Tibial artery (tissue), 4 donors: ENCODE measurements at regions not wholly inside any gene's neighbourhood (a gene's known extent, or its start where the extent isn't known, plus 50 kb on each side); places are given as distances from the start of the nearest gene placed in this dataset.

Experiments
- DNase-seq, 2 donors: peaks; one replicate each; pipeline ENCODE4 v3.0.0-alpha.2; 2019
- H3K27ac ChIP-seq, 2 donors: fragments of 200-600 bp; sonication (generic) in 1 of 2; 1 replicate in 1 of 2; 2 replicates in 1 of 2; pipeline ENCODE4 v1.5.1; 2018 to 2019; ENCODE audit warnings: mild to moderate bottlenecking in 1 of 2
- H3K27me3 ChIP-seq, 2 donors: fragments of 200-600 bp; sonication (generic) in 1 of 2; one replicate each; pipeline versions ENCODE4 v1.5.1 to v1.6.0; 2016 to 2019
- H3K36me3 ChIP-seq, 3 donors: fragments of 200-600 bp; sonication (generic) in 2 of 3; one replicate each; pipeline ENCODE4 v1.5.1; 2016 to 2019; ENCODE audit warnings: mild to moderate bottlenecking in 2 of 3
- H3K4me1 ChIP-seq, 4 donors: fragments of 200-600 bp; sonication (generic) in 2 of 4; 1 replicate in 3 of 4; 2 replicates in 1 of 4; pipeline ENCODE4 v1.5.1; 2016 to 2019
- H3K4me3 ChIP-seq, 2 donors: fragments of 200-600 bp; sonication (generic) in 1 of 2; 1 replicate in 1 of 2; 2 replicates in 1 of 2; pipeline ENCODE4 v1.5.1; 2018 to 2019; ENCODE audit warnings: mild to moderate bottlenecking in 2 of 2
- H3K9me3 ChIP-seq, 3 donors: fragments of 200-600 bp; sonication (generic) in 1 of 3; one replicate each; pipeline ENCODE4 v1.5.1; 2016 to 2019
- intact Hi-C: fragments of 100-400 bp; cut with DNase I; formaldehyde crosslinking; loops from one replicate; pipeline ENCODE4 v1.15.0; 2023; ENCODE audit warnings: low total_unique reads
- TF ChIP-seq, protein P1 (sequence below), 2 experiments: fragments of 200-600 bp in 1 of 2; fragments of 450-650 bp in 1 of 2; IDR thresholded peaks; one replicate each; pipeline ENCODE4 v1.5.1; 2017 to 2019; ENCODE audit warnings: antibody characterized with exemption in 2 of 2, mild to moderate bottlenecking in 1 of 2, moderate library complexity in 1 of 2

DNA sequence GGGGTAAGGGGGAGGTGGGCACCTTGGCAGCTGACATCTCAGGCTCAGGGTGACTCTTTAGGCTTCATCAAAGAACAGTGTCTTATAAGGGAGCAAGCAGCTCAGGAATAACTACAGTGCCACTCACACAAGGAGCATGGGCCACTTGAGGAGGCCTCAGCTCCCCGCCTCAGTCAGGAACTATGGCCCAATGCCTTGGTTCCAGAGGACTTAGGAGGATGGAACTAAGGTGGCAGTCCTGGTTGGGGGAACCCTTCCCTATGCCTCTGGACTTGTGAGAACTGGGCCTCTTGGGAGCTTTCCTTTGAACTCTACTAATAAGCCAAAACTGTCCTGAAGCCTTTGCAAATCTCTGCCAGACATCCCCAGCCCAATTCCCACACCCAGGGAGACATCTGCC, 160.6 kb downstream of the EFNB1 start:
- peak overlapping the region; percentile 55 to 76 for H3K27ac ChIP-seq
- H3K36me3 ChIP-seq = no peaks in the 10 kb centered on the region
- H3K4me3 ChIP-seq = no peak overlapping the region
- DNase-seq = no peak
- no peaks in the 10 kb centered on the region for H3K27me3 ChIP-seq
- TF ChIP-seq, protein P1, sequence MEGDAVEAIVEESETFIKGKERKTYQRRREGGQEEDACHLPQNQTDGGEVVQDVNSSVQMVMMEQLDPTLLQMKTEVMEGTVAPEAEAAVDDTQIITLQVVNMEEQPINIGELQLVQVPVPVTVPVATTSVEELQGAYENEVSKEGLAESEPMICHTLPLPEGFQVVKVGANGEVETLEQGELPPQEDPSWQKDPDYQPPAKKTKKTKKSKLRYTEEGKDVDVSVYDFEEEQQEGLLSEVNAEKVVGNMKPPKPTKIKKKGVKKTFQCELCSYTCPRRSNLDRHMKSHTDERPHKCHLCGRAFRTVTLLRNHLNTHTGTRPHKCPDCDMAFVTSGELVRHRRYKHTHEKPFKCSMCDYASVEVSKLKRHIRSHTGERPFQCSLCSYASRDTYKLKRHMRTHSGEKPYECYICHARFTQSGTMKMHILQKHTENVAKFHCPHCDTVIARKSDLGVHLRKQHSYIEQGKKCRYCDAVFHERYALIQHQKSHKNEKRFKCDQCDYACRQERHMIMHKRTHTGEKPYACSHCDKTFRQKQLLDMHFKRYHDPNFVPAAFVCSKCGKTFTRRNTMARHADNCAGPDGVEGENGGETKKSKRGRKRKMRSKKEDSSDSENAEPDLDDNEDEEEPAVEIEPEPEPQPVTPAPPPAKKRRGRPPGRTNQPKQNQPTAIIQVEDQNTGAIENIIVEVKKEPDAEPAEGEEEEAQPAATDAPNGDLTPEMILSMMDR (IDR thresholded peaks at IDR 0.05) = no peak
- H3K4me1 ChIP-seq = peaks cover 0 to 23% (median 12%) of the 10 kb centered on the region in 4 donors
- no peaks in the 10 kb centered on the region for H3K9me3 ChIP-seq
- intact Hi-C loops = no loop called here

DNA sequence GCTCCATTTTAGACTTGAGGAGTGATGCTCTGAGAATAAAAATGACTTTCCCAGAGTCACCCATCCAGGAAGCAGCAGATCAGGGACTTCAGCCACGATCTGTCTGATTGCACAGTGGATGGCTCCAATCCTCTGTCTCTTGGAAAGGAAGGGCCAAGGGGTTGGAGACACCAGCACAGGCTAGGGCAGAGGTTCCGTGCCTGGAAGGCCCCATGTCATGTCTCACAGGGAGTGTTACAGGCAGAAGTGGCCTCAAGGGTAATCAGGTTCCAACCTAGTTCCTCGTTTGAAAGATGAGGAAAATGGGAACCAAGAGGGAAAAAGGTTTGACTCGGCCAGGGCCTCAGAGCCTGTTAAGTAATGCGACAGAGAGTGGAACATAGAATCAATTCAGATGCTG, 160.0 kb downstream of the EFNB1 start:
- Histone ChIP-seq H3K27ac (peak overlapping the region in 1 of 2 donors; percentile 76), H3K4me1 (peaks cover 0 to 25% (median 13%) of the 10 kb centered on the region in 4 donors), H3K9me3 (no peaks in the 10 kb centered on the region), H3K27me3 (no peaks in the 10 kb centered on the region), H3K36me3 (no peaks in the 10 kb centered on the region), H3K4me3 (no peak overlapping the region)
- intact Hi-C loops = no loop called here
- TF ChIP-seq, protein P1 (IDR thresholded peaks at IDR 0.05) = no peak
- DNase-seq = no peak

DNA sequence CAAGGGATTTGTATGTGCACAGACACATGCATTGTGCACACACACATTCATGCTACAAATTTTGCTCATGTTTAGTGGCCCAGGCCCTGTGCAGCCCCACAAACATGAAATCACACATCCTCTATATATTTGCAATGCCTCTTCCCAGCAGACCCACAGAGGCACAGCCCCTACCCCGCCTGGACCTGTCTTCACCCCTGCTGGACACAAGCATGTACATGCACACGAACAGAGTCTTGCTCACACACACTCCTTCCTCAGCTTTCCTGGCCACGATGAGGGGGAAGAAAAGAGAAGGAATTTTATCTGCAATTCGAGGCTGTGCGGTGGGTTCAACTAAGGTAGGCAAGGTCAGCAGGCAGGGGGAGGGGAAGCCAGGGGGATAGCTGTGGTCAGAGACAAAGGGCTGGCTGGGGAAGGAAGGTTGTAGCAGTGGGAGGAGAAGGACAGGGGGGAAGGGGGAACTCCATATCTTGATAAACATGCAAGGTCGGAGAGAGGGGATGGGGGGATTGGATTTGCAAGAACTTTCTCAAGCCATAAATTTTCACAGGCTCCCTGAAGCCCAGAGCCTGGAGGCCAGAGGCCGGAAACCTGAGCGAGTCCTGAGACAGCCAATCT, 156.4 kb downstream of the EFNB1 start:
- Histone ChIP-seq H3K4me1 (peaks cover 0 to 28% (median 11%) of the 10 kb centered on the region in 4 donors), H3K36me3 (no peaks in the 10 kb centered on the region), H3K27me3 (no peaks in the 10 kb centered on the region), H3K4me3 (no peak overlapping the region), H3K9me3 (no peaks in the 10 kb centered on the region), H3K27ac (no peak overlapping the region)
- TF ChIP-seq, protein P1 (IDR thresholded peaks at IDR 0.05) = no peak
- no peak for DNase-seq
- intact Hi-C loops = no loop called here

DNA sequence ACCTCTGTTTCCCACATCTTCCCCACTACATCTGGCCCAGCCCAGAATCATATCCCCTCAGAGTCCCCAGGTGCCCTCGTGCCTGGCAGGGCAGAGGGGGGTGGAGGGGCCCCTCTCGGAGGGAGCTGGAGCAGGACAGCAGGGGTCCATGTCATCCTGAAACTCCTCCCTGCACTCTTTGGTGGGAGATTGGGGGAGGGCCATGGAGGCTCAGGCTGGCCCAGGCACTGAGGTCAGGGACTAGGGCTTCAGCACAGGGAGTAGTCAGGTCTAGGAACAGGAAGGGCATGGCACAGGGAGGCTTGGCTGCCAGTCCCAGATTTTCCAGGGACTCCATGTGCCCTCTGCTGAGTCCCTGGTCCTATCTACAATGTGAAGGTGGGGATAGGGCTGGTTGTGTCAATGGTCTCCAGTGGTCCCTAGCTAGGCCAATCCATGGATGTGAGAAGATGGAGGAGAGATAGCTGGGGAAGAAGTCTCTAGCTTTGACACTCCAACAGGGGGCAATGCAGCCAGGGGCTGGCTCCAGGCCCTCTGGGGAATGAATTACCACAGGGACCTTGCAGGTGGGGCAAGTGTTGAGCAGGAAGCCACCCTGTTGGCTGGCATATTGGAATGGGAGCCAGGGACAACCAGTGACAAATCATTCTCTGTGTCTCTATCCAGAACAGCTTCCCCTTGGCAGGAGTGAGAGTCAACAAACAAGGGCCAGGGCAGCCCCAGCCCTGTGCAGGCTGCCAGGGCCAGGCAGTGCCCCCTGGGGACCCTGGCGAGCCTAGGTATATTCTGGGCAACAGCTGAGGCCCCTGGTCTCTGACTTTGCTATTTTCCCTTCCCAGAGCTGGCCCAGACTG, 154.4 kb downstream of the EFNB1 start:
- Histone ChIP-seq H3K27me3 (no peaks in the 10 kb centered on the region), H3K36me3 (no peaks in the 10 kb centered on the region), H3K4me1 (peaks cover 0 to 23% (median 8%) of the 10 kb centered on the region in 4 donors), H3K9me3 (no peaks in the 10 kb centered on the region), H3K4me3 (no peak overlapping the region), H3K27ac (no peak overlapping the region)
- DNase-seq = no peak
- intact Hi-C loops = no loop called here
- TF ChIP-seq, protein P1 (IDR thresholded peaks at IDR 0.05) = no peak

DNA sequence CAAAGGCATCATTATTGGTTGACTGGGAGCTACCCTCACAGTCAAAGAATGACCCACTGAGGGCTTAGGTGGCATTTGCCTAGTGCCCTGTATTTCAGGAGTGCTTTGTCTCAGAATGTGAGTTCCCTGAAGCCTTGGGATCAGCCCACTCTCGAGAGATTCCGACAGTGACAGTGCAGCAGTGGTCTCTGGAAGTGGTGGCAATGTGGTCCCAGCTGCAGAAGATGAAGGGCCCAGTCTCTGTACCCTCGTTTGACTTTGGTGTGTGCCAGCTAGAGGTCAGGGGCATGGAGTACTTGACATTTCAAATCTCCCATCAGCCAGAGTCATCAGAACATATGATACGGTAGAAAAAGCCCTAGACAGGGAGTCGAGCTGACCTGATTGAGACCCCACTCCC, 153.7 kb downstream of the EFNB1 start:
- no peak overlapping the region for H3K27ac ChIP-seq
- no peaks in the 10 kb centered on the region for H3K9me3 ChIP-seq
- H3K36me3 ChIP-seq = no peaks in the 10 kb centered on the region
- no peak for DNase-seq
- TF ChIP-seq, protein P1 (IDR thresholded peaks at IDR 0.05) = no peak
- intact Hi-C loops = no loop called here
- H3K27me3 ChIP-seq = no peaks in the 10 kb centered on the region
- H3K4me1 ChIP-seq = peaks cover 0 to 29% (median 10%) of the 10 kb centered on the region in 4 donors
- H3K4me3 ChIP-seq = no peak overlapping the region
